C4-2B (cell line): ENCODE measurements at regions not wholly inside any gene's neighbourhood (a gene's known extent, or its start where the extent isn't known, plus 50 kb on each side); places are given as distances from the start of the nearest gene placed in this dataset.

Experiments
- H3K27ac ChIP-seq: fragments of 450-650 bp; 2 replicates; pipeline ENCODE4 v1.5.1; 2017
- ZFX ChIP-seq: fragments of 450-650 bp; IDR thresholded peaks from 2 replicates; pipeline ENCODE4 v1.6.1; 2017
- TF ChIP-seq, protein P1 (sequence below): fragments of 450-650 bp; conservative IDR thresholded peaks from 2 replicates; pipeline ENCODE4 v1.5.1; 2017; ENCODE audit warnings: mild to moderate bottlenecking

DNA sequence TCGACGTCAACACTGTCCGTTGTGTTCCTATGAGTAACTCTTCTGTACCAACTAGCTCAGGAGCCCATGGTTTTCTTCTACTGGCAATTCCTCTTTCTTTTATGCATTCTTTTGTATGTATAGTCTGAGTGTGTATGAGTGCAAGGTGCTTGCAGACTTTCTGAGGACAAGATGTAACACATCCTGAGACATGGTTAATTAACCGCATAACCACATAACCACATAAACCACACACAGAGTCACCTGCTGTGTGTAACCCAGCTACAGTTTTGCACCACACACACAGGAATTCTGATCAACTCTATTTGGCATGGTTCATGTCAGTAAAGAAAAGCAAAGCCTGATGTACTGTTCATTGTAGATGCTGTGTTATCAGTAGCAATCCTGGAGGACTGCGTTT is 98.6 kb downstream of the DACT2 start:
- TF ChIP-seq, protein P1, sequence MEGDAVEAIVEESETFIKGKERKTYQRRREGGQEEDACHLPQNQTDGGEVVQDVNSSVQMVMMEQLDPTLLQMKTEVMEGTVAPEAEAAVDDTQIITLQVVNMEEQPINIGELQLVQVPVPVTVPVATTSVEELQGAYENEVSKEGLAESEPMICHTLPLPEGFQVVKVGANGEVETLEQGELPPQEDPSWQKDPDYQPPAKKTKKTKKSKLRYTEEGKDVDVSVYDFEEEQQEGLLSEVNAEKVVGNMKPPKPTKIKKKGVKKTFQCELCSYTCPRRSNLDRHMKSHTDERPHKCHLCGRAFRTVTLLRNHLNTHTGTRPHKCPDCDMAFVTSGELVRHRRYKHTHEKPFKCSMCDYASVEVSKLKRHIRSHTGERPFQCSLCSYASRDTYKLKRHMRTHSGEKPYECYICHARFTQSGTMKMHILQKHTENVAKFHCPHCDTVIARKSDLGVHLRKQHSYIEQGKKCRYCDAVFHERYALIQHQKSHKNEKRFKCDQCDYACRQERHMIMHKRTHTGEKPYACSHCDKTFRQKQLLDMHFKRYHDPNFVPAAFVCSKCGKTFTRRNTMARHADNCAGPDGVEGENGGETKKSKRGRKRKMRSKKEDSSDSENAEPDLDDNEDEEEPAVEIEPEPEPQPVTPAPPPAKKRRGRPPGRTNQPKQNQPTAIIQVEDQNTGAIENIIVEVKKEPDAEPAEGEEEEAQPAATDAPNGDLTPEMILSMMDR: no peak
- no peak for TF ChIP-seq ZFX
- no peak overlapping the region for H3K27ac ChIP-seq

DNA sequence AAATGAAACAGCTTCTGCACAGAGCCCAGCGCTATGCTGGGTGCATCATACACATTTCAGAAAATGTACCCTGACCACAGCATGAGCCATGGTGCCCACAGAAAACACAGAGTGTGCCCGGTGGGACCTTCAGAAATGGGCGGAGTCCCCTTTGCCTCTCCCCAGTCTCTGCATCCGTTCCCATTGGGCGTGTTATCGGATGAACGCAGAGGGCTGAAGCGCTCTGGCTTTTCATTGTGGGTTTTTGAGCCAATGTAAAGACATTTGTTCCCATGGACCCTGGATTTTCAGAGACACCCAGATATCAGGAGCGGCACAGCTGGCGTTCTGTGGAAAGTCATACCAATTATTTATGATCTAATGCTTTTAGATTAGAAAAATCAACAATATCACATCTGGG is 99.8 kb downstream of the DACT2 start:
- TF ChIP-seq ZFX: no peak
- TF ChIP-seq, protein P1: no peak
- H3K27ac ChIP-seq: no peak overlapping the region

DNA sequence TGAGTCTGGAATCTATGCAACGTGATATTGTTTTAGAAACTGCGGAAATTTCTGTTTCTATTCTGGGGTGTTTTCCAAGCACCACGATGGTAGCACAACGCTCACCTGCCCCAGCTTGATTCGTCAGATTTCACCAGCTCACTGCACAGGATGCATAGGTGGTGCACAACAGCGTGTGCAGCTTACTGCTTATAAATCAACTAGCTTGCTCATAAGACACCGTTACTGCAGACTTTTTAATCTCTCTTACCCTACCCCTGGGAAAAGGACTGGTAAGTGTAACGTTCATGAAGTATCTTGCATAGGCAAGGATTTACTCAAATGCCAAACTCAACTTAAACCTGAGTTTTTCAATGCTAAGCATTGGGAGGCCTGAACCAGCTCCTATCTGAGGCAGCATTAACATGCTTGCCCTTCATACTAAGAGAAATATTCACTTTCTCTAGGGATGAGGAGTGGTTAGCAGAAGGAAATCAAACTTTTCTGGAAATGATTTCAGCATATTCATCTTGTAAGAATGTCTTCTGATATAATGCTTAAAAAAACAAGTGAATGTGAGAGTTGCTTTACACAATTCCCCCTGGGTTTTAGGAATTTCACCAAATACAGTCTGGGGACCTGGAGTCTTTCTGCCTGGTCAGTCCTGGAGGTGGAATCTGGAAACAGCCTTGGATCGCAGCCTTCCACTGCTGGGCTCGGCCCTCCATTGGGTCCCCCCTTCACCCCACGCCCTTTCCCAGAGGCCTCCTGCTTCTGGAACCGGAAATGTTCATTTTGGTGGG is 100.6 kb downstream of the DACT2 start:
- TF ChIP-seq ZFX: no peak
- TF ChIP-seq, protein P1: no peak
- H3K27ac ChIP-seq: no peak overlapping the region

DNA sequence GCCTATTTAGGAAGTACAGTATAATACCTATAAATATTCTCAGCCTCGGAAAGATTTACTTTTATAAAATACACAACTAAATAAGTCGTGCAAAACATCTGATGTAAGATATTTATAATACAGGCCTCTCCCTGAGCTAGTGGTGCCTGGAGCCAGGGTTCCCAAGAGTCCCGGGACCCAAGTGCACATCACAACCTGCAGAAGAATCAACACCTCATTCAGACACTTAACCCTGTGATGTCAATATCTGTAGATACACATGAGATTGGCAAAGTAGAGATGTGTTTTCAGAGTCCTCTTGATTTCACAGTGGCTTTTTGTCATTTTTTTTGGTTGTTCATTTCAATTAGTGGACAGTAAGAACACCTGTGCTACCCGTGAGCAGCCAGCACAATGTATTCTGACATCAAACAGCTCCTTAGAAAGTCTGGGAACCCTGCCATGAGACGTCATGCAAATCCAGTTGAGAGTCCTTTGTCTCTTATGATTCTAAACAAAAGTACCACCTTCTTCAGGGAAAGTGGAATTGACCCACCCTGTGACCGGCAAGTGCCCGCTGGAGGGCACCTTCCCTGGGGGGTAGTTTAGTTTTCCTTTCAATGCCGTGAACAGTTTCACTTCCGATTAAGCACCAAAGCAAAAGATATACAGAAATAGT is 101.6 kb downstream of the DACT2 start:
- no peak for TF ChIP-seq ZFX
- TF ChIP-seq, protein P1: no peak

DNA sequence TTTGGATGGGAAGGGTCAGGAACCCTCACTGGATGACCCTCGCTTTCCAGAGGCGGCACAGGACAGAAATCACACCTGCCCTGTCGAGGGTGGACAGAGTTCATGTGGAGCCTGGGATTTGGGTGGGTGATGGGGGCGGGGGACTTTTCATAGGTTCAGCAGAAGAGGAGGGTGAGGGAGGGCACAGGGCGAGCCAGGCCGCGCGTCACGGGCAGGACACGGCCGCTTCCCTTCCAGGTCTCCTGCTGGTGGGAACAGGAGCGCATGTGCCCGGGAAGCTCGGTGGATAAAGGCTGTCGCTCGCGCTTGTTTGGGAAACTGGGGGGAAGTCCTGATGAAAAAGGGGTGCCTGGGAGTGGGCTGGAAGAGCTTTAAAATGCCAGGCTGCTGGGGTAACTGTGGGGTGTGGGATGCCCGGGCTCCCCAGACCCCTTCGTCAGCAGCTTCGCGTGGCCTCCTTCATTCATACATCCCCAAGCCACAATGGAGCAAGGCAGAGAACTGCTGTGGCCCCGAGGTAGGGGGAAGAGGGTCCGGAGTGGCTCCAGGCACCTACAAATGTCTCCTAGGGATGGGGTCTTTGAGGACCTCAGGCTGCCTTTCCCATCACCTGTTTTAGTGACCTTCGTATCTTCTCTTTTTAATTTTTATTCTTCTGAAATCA is 102.2 kb downstream of the DACT2 start:
- TF ChIP-seq ZFX: no peak
- TF ChIP-seq, protein P1: no peak
- no peak overlapping the region for H3K27ac ChIP-seq

More for the DNA sequence above, 101.6 kb downstream of the DACT2 start:
- H3K27ac ChIP-seq: no peak overlapping the region

DNA sequence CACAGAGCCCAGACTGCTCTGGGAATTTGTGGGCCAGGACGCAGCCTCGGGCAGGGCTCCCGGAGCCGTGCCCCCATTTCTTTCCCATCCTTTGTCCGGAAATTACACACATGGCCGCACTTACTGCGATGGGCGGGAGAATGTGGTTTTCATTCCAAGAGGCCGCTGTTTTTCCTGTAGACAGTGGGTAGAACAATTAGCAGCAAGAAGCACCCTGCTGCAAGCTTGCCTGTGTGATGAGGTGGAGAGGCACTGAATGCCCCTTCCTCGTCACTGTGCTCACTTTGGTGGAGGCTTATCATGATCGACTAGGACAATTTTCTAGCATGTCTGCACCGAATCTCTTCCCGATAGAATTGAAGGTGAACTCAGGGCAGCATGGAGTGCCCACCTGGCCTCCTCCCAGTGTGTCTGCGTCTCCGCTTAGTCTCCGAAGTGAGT is 102.8 kb downstream of the DACT2 start:
- H3K27ac ChIP-seq: no peak overlapping the region
- TF ChIP-seq, protein P1: no peak
- TF ChIP-seq ZFX: no peak

DNA sequence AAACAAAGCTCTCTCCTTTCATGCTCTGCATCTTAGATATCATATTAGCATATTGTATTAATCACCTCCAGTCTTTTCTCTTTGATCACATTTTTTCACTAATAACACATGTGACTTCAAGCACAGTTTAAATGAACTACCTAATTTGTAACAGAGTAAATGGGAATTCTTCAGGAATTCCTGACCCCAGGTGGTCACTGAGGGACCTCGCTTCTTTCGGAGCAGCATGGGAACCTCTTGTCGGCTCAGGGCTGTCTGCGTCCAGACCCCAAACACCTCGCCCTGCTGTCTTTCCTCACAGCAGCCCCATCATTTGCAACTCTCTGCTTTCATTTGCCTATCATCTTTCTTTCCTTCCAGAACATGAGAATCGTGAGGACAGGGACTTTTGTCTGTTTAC is 103.5 kb downstream of the DACT2 start:
- H3K27ac ChIP-seq: no peak overlapping the region
- TF ChIP-seq, protein P1: no peak
- no peak for TF ChIP-seq ZFX
